GM18870 (cell line): ENCODE measurements at regions not wholly inside any gene's neighbourhood (a gene's known extent, or its start where the extent isn't known, plus 50 kb on each side); places are given as distances from the start of the nearest gene placed in this dataset.

ENCODE experiments used
- ATAC-seq: cut with Tn5 transposase; IDR thresholded peaks from one replicate; pipeline ENCODE4 v1.9.1; 2021; ENCODE audit warnings: moderate library complexity; ENCODE audit not compliant: unreplicated experiment

GRCh38 chr7:113998934-113999333, 80.1 kb upstream of the PPP1R3A start:
- no peak for ATAC-seq

GRCh38 chr7:113996405-113996804, 77.6 kb upstream of the PPP1R3A start:
- no peak for ATAC-seq

DNA sequence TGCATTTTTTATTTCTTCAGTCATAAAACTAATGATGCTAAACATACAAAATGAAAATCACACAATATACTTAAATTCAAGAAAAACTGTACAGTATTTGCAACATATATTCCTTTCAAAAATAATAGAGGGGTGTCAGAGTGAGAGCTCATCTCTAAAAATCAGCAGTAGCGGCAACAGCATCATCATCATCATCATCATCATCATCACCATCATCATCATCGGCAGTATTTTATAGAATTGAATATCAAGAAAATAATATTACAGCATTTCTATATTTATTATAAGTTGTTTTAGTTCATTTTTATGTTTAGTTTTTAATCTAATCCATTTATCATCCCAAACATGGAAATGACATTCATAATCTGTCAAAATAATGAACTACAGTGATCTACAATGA, 67.4 kb upstream of the PPP1R3A start:
- ATAC-seq, result no peak

- ATAC-seq, result no peak
Measured at GRCh38 chr7:113976508-113976907, 57.7 kb upstream of the PPP1R3A start.

DNA sequence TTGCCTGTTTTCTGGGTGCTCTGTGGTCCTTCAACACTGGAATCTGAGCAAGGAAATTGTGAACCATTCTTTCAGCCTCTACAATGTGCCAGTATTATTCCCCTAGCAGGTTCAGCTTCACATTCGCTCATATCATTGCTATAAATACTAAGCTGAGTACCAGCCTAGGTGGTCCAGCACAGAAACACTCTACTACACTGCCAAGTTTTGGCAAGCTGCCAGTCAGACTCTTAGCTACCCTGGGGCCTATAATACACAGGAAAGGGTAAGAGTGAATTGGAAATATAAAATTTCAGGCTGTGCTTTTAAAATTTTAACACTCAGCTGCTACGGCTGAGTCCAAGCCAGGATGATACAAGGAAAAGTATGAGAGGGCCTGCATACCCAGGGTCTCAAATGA, 49.9 kb upstream of the PPP1R3A start:
- ATAC-seq, result no peak
